ENCODE measurements at regions not wholly inside any gene's neighbourhood (a gene's known extent, or its start where the extent isn't known, plus 50 kb on each side); places are given as distances from the start of the nearest gene placed in this dataset.
"Not testable (repeated sequence)": the region's sequence is repeated elsewhere in the genome, so short reads cannot be mapped to it uniquely, and the experiment has no call there.

GRCh38 chr7:131071786-131072504 lies 255.7 kb upstream of the MKLN1 start:
- peak; percentile 35 for DNase-seq (ENCODE audit: low spot score)
- FAIRE-seq, result peak; percentile 81

DNA sequence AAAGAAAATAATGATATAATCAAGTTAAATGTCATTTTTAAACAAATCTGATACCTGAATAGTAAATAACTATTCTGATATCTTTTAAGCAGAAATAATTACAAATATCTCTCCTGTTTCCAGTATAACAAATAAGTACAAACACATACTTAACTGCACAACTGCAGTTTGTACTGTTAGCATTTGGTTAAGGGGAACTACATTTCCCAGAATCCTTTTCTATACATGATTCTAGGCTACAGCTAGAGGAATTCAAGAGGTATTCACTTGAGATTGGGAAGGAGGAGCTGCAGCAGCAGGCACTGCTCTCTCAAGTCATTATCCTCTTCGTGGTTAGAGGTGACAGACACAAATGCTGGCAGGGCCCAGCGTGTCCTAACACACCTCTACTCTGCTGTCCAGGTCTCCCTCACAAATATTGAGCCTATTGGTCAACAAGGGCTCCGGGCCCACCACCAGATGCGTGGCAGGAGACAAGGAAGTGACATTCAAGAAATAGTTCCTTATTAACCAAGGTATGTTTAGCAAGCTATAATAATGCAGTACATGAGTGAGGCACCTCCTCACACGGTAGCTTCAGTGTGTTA lies 255.1 kb upstream of the MKLN1 start:
- DNase-seq (ENCODE audit: low spot score) (peak; percentile 31), FAIRE-seq (peak; percentile 37)

DNA sequence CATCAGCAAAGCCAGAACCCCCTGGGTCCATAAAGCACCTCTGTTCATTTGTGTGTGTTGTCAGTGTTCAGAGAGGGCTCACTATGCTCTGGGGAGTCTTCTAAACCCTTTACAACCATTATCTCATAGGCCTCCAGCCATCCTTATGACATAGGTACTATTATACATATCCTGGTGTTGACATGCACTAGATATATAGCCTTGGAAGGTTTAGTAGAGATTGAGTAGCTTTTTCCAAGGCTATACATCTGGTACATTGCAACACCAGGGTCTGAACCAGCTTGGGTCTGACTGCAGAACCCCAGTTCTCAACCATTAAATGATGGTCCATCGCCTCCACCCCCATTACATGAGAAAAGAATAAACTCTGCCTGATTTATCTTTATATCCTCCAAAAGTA lies 253.6 kb upstream of the MKLN1 start:
- no peak for FAIRE-seq
- no peak for DNase-seq (ENCODE audit: low spot score)

GRCh38 chr7:131074585-131074984 lies 253.1 kb upstream of the MKLN1 start:
- FAIRE-seq (no peak), DNase-seq (ENCODE audit: low spot score) (no peak)

- DNase-seq (ENCODE audit: low spot score), result no peak
- no peak for FAIRE-seq
Observed at GRCh38 chr7:131075406-131075805, 252.3 kb upstream of the MKLN1 start.

DNA sequence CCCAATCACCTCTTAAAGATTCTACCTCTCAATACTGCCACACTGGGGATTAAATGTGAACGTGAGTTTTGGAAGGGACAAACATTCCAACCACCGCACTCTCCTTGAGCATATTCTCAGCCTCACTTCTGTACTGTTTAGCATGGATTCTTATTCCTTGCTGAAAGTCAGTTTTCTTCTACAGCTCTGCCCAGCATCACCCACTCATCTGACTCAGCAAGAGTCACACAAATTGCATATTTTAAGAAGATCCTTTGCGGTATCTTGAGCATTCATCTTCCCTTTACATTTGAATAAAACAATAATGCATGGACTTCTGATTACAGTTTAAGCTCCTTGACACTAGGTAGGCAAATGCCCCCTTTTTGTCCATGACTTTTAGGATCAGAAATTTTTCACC lies 251.6 kb upstream of the MKLN1 start:
- DNase-seq (ENCODE audit: low spot score) (no peak), FAIRE-seq (no peak)

DNA sequence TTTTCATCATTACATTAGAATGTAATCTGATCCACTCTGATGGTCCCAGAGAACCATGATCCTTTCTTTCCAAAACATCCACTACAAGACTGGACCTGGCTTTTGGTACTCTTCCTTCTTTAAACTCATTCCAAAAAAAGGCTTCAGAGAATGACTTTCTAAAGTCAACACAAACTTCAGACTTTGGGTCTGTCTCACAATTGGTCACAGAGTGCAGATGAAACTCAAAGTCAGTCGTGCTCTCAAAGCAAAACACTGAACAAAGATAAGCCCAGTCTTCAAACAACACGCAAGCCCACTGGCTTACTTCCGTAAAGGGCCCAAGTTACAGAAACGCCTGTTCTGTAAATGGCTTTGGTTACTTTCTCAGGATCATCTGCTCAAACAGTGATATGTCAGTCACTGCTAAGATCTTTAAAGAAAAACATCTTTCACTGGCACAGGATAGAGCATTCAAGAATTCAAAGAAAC lies 250.9 kb upstream of the MKLN1 start:
- DNase-seq (ENCODE audit: low spot score), result no peak
- FAIRE-seq, result no peak

DNA sequence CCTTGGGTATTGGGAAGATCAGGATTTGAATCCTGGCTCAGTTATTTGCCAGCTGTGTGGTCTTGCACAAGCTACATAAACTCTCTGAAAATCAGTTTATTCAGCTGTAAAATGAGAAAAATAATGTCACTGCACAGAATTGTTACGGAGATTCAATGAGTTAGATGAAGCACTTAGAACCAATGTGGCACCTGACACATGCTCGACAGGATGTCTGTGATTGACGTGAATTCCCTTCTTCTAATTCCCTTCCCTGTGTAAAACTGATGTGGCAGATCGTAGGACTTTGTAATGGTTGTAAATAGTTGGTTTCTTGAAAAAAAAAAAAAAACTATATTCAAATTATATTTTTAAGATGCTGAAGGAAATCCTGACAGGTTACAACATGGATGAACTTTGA lies 249.9 kb upstream of the MKLN1 start:
- no peak for FAIRE-seq
- no peak for DNase-seq (ENCODE audit: low spot score)

DNA sequence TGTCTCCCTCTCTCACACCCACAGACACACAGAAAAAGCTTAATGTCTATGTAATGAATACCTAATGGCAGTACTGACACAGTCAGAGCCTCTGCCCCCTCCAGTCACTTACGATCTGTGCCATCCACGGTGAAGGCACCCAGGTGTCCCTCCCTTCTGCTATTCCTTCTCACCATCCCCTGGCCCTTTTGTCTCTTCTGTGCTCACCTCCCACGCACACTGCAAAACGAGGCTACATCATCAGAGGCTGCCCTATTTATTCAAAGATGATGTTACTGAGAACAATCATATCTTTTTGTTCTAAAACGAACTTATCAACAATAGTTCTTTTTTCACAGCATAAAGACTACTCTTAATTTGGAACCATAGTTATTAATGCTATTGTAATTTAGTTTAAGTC lies 246.9 kb upstream of the MKLN1 start:
- no peak for FAIRE-seq

DNA sequence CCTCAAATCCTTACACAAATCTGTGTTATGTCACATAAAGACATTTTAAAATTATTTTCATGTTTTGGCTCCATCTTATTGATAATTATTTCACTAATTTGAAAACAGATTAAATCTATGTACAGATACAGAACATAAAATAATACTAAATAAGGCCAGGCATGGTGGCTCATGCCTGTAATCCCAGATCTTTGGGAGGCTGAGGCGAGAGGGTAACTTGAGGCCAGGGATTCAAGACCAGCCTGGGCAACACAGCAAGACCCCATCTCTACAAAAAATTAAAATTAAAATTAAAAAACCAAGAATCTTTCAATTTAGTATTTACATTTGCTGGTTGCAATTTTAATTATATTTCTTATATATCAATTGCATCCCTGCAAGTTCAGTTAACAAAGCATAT lies 246.4 kb upstream of the MKLN1 start:
- no peak for DNase-seq (ENCODE audit: low spot score)
- FAIRE-seq, result no peak

More for the DNA sequence above, 246.9 kb upstream of the MKLN1 start:
- DNase-seq (ENCODE audit: low spot score), result no peak

GRCh38 chr7:131083781-131084180 lies 243.9 kb upstream of the MKLN1 start:
- FAIRE-seq, result no peak
- no peak for DNase-seq (ENCODE audit: low spot score)

GRCh38 chr7:131084336-131084735 lies 243.3 kb upstream of the MKLN1 start:
- not testable (repeated sequence) for FAIRE-seq; DNase-seq (ENCODE audit: low spot score)

GRCh38 chr7:131087756-131088658 lies 239.7 kb upstream of the MKLN1 start:
- FAIRE-seq (no peak), DNase-seq (ENCODE audit: low spot score) (no peak)

- DNase-seq (ENCODE audit: low spot score) (no peak), FAIRE-seq (no peak)
Observed at GRCh38 chr7:131090188-131090587, 237.5 kb upstream of the MKLN1 start.

DNA sequence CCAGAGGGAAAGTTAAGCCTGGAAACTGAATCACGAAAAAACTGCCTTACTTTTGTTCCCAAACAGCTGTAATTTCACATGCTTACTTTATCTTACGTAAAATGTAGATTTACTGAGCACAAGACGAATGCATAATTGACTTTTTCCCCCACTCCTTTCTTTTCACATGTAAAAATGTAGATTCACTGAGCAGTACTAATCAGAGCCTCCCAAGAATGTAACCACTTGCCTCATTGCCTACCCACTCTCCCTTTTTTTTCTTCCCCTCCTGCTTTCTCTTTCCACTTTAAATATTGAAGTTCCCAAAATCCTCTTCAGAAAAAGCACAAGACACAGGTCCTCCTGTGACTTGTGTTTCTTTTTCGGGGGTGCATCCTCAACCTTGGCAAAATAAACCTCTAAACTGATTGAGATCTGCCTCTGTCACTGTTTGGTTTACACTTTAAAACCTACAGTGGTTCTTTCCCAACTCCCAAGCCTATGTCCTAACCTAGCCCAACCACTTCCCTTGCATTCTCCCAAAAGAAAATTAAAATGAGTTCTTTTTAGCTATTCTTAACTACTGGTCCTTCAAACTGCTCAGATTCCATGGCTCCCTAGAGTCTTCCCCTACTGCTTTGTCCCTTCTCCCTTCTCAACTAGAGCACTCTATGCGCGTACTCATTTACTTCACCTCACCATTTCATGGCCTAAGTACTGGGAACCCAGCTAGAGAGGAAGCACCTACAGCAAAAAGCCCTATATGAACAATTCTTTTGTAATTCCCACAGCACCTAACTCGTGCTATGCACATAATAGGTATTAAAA lies 236.6 kb upstream of the MKLN1 start:
- DNase-seq (ENCODE audit: low spot score) (no peak), FAIRE-seq (no peak)

GRCh38 chr7:131094685-131095084 lies 233.0 kb upstream of the MKLN1 start:
- DNase-seq (ENCODE audit: low spot score), result no peak
- no peak for FAIRE-seq

DNA sequence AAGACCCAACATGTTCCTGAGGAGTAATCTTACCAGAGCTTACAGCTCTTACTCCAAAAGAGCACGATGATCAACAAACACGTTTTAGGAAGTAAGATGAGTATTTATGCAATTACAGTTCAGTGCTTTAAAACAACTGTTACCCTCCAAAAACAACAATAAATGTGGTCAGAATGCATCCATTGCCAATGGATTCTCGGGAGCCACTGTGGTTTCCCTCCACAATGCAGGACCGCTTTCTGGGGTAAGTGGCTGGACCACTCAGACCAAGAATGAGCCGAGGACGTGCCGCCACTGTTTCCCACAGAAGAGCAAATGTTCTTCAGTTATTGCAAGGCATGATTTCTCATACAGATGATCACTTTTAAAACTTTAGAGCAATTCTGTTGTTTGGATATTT lies 232.3 kb upstream of the MKLN1 start:
- no peak for DNase-seq (ENCODE audit: low spot score)
- no peak for FAIRE-seq

DNA sequence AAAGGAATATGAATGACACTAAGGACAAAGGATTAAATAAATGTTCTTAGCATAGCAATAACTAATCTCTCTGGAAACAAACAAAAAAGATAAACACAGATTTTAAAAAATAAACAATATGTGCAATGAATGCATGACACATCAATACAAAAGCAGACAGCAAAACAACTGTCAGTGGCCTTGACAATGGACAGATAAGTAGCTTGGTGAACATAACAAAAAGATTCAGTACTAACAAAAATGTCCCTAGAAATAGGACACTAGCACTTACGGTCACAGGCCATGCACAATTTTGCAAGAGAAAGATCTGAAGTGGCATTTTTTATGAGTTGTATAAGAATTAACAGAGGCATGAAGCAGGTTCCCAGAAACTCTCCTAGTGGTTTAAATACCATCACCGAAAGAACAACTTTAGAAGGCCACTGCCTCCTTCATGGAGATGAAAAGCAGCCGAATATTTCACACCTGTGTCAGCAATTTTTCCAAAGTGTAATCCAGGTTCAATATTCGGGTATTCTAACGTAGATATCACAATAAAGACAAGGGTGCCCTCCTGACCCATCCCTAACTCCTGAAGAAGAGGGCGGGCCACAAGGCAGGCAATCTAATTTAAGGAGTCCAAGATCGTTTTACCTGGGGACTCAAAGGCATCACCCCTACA lies 231.3 kb upstream of the MKLN1 start:
- FAIRE-seq, result no peak
- DNase-seq (ENCODE audit: low spot score), result no peak

DNA sequence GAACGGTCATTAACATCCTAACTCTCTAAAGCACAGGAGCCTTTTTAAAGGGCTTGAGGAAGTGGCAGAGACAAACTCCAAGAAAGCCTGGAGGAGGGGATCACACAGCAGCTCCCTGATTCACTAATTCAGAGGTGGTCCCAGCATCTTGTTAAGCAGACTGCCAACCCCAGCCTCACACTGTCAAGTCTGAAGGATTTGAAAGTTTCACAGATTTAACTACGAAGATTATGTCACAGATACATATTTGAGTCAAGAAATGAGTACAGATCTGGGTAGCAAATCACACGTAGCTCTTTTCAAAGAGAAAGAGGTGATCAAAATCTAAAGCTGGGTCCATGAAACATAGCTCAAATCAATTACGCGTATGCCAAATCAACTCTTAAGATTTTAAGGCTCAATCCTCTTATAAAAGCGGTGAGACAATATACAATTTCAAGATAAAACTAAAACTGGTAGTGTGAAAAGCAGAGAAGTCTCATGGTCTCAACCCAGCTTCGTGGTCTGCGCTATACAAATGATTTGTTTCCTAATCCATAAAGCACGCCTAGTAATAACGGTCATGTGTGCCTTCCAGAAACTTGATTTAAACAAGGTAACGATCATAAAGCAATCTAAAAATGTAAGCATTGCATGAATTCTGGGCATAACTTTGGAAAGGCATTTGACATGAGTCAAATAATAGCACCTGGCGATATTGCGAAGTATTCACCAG lies 229.9 kb upstream of the MKLN1 start:
- no peak for FAIRE-seq
- DNase-seq (ENCODE audit: low spot score), result no peak

DNA sequence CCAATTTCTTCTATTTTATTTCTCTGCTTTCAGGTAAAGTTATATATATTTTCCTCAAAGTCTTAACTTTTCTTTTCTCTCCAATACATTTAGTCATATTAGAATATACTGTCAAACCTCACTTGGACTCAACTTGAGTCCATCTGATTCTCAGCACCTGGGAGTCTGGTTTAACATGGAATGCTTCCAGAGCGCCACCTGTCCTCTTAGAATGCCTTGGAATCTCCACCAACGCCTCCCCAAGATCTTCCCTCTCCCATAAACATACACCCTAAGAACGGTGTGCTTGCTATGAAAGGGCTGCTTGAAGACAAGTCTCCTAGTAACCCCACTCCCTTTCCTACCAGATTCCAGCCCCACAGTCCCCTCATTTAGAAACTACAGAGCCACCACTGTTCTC lies 229.1 kb upstream of the MKLN1 start:
- DNase-seq (ENCODE audit: low spot score) (no peak), FAIRE-seq (no peak)

Data from RCC 7860 (cell line).